ENCODE measurements at regions not wholly inside any gene's neighbourhood (a gene's known extent, or its start where the extent isn't known, plus 50 kb on each side); places are given as distances from the start of the nearest gene placed in this dataset.
A peak's percentile ranks its signal among the peaks of the same experiment; 100 is the strongest.
"Not testable (repeated sequence)": the region's sequence is repeated elsewhere in the genome, so short reads cannot be mapped to it uniquely, and the experiment has no call there.

- Histone ChIP-seq H3K9me3 (no peaks in the 10 kb centered on the region), H3K4me3 (no peak overlapping the region), H3K4me1 (ENCODE audit: control insufficient read depth in 1 of 2, low read depth in 2 of 2) (no peaks in the 10 kb centered on the region), H3K27me3 (replicated peaks; ENCODE audit: insufficient read depth) (no peaks in the 10 kb centered on the region), H3K36me3 (no peaks in the 10 kb centered on the region), H3K27ac (no peak overlapping the region)
- no peak for TF ChIP-seq CTCF (IDR thresholded peaks at IDR 0.05)
- ATAC-seq (ENCODE audit: insufficient number of reproducible peaks, low FRiP score, low read depth): no peak
- DNase-seq (ENCODE audit: low spot score): no peak
These were observed 253.2 kb upstream of the GK2 start for GRCh38 chr4:79661196-79661595.

GRCh38 chr4:79659308-79659870 is 251.4 kb upstream of the GK2 start:
- not testable (repeated sequence) for H3K27ac ChIP-seq; H3K27me3 ChIP-seq (replicated peaks; ENCODE audit: insufficient read depth); ATAC-seq (ENCODE audit: insufficient number of reproducible peaks, low FRiP score, low read depth); H3K36me3 ChIP-seq; H3K4me1 ChIP-seq (ENCODE audit: control insufficient read depth in 1 of 2, low read depth in 2 of 2); H3K4me3 ChIP-seq; H3K9me3 ChIP-seq; DNase-seq (ENCODE audit: low spot score)

- Histone ChIP-seq H3K9me3 (no peaks in the 10 kb centered on the region), H3K27me3 (replicated peaks; ENCODE audit: insufficient read depth) (no peaks in the 10 kb centered on the region), H3K4me3 (no peak overlapping the region), H3K27ac (no peak overlapping the region), H3K4me1 (ENCODE audit: control insufficient read depth in 1 of 2, low read depth in 2 of 2) (peaks cover 5 to 16% of the 10 kb centered on the region in 2 donors), H3K36me3 (no peaks in the 10 kb centered on the region)
- DNase-seq (ENCODE audit: low spot score) (no peak), ATAC-seq (ENCODE audit: insufficient number of reproducible peaks, low FRiP score, low read depth) (no peak)
- TF ChIP-seq CTCF (IDR thresholded peaks at IDR 0.05): no peak
These were observed 249.4 kb upstream of the GK2 start for GRCh38 chr4:79657379-79657778.

GRCh38 chr4:79653871-79654270 is 245.8 kb upstream of the GK2 start:
- H3K36me3 ChIP-seq: no peaks in the 10 kb centered on the region
- ATAC-seq (ENCODE audit: insufficient number of reproducible peaks, low FRiP score, low read depth): no peak
- TF ChIP-seq CTCF (IDR thresholded peaks at IDR 0.05): no peak
- no peak overlapping the region for H3K4me3 ChIP-seq
- H3K27ac ChIP-seq: no peak overlapping the region
- peaks cover 14 to 38% of the 10 kb centered on the region in 2 donors for H3K4me1 ChIP-seq (ENCODE audit: control insufficient read depth in 1 of 2, low read depth in 2 of 2)
- no peaks in the 10 kb centered on the region for H3K9me3 ChIP-seq
- H3K27me3 ChIP-seq (replicated peaks; ENCODE audit: insufficient read depth): no peaks in the 10 kb centered on the region
- no peak for DNase-seq (ENCODE audit: low spot score)

- Histone ChIP-seq H3K27me3 (replicated peaks; ENCODE audit: insufficient read depth) (no peaks in the 10 kb centered on the region), H3K4me3 (no peak overlapping the region), H3K36me3 (no peaks in the 10 kb centered on the region), H3K4me1 (ENCODE audit: control insufficient read depth in 1 of 2, low read depth in 2 of 2) (peaks cover 14 to 46% of the 10 kb centered on the region in 2 donors), H3K27ac (peak overlapping the region; percentile 15 to 45), H3K9me3 (no peaks in the 10 kb centered on the region)
- no peak for DNase-seq (ENCODE audit: low spot score)
- ATAC-seq (ENCODE audit: insufficient number of reproducible peaks, low FRiP score, low read depth): no peak
- no peak for TF ChIP-seq CTCF (IDR thresholded peaks at IDR 0.05)
These were observed 244.7 kb upstream of the GK2 start for GRCh38 chr4:79652738-79653137.

- Histone ChIP-seq H3K36me3 (no peaks in the 10 kb centered on the region), H3K4me1 (ENCODE audit: control insufficient read depth in 1 of 2, low read depth in 2 of 2) (peaks cover 14 to 46% of the 10 kb centered on the region in 2 donors), H3K9me3 (no peaks in the 10 kb centered on the region), H3K4me3 (peak overlapping the region; percentile 19), H3K27ac (peak overlapping the region; percentile 42 to 45), H3K27me3 (replicated peaks; ENCODE audit: insufficient read depth) (no peaks in the 10 kb centered on the region)
- DNase-seq (ENCODE audit: low spot score) (no peak), ATAC-seq (ENCODE audit: insufficient number of reproducible peaks, low FRiP score, low read depth) (no peak)
- no peak for TF ChIP-seq CTCF (IDR thresholded peaks at IDR 0.05)
These were observed 244.2 kb upstream of the GK2 start for GRCh38 chr4:79652232-79652631.

Measured in thoracic aorta (tissue), 2 donors.